GM18858 (cell line): ENCODE measurements at regions not wholly inside any gene's neighbourhood (a gene's known extent, or its start where the extent isn't known, plus 50 kb on each side); places are given as distances from the start of the nearest gene placed in this dataset.

ENCODE experiments used
- ATAC-seq: cut with Tn5 transposase; IDR thresholded peaks from one replicate; pipeline ENCODE4 v1.9.1; 2021; ENCODE audit not compliant: unreplicated experiment

GRCh38 chr11:131295986-131296385 lies 74.4 kb upstream of the NTM start:
- no peak for ATAC-seq

DNA sequence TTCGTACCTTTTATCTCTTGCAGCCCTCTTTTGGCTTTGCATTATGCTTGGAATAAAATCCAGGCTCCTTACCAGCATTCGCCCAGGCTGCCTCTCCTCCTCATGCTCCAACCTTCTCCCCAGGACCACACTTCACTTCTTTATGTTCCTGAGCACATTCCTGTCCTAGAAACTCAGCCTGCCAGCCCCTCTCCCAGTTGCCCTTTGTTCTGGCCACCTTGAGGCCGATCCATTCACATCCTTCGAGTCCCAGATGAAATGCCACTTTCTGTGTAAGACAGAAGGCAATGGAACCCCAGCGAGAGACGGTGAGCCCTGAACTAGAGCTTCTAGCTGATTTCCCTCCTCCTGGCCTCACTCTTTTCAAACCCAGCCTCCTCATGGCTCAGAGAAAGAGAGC lies 73.0 kb upstream of the NTM start:
- ATAC-seq: no peak

DNA sequence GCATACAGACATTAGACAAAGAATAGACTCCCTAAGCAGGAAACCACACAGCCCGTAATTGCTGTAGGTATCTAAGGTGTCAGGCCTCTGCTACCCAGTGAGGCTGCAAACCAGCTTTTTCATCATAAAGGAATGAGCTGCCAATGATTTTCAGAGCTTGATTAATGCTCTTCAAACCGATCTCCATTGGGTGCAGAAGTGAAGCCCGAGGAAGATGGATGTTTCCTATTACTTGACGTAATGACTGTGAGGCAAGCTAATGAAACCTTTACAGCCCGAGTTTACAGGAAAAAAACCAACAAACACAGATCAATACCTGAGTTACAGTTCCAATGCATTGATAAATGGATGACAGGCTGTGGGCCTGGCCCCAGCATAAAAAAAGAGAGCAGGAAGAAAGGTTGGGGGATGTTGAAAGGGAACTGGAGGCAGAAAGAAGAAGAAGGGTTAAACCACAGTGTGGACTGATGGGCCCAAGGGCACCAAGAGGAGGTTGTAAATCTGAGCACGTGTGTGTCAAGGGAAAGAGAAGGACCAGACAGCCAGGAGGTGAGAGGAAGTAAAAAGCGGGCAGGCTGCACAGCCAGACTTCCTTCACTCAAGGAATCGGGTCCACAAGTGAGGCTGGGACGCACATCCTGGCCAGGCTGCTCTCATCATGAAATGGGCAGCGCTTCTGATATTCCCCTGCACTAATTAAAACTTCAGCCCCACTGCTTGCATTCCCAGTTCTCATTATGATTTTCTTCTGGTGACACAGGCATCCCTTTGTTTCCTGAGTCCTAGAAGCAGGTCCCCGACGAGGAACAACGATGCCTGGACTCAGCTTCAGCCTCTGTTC lies 70.6 kb upstream of the NTM start:
- ATAC-seq: no peak

DNA sequence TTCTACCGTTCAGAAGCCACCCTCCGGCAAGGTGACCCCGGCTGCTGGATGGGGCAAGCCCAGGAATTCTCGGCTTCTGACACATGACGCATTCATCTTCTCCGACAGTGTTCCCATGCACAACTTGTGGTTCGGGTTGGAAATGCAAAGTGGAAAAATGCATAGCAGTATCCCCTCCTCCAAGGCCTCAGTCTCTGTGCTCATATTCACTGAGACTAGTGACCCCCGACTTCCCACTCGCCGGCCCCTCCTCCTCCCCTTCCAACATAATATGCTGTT lies 70.0 kb upstream of the NTM start:
- no peak for ATAC-seq

DNA sequence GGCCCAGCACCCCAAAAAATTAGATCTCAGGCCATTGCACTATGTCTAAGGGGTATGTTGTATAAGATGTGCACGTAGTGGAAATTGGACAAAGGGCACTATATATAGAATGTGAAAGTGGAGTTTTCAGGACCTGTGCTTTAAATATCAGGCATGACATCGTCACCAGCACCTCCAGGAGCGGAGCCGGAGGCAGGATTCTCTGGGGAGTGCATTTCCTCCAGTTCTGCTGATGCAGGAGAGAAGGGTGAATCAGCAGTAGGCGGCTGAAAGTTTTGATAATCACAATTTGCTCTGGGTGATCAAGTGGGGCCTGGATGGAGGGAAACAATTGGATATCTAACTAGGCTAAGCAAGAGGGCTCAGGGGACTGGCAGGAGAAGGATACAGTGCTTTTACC lies 69.1 kb upstream of the NTM start:
- ATAC-seq: no peak

GRCh38 chr11:131302836-131303235 lies 67.6 kb upstream of the NTM start:
- ATAC-seq: no peak

- ATAC-seq: no peak
These were observed 66.8 kb upstream of the NTM start for GRCh38 chr11:131303611-131304119.

DNA sequence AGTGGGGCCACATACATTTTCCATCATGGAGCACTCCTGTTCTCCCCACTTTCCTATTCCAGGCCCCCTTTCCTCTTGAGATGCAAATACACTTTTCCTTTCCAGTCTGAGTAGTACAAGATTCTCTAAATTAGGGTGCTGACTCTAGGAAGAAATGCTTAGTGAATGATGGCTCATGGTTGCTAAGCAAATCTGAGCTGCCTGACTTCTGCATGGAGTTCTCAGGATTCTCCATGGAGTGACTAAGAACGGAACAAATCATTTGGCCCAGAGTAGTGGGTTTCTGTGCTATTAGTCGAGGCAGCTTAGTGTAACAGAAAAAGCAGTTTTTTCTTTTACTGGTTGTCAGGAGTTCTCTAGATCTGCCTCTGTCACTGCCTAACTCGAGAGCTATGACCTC lies 65.4 kb upstream of the NTM start:
- no peak for ATAC-seq

DNA sequence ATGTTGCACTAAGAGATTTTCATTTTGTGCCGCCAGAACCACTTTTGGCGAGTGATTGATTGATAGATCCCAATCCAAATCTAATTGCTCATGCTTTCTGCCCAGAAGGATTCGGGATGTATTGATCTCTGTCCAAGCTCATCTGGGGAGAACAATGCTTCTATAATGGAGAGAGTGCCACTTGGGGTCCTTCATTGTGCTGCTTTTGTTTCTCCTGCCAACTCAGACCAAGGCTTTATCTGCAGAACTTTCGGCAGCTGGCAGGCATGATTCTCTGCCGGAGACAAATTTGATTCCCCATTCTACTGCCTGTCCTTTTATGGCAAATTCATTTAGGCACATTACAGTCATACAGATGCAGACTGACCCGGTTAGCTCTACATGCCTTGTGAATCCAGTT lies 62.9 kb upstream of the NTM start:
- ATAC-seq: no peak

DNA sequence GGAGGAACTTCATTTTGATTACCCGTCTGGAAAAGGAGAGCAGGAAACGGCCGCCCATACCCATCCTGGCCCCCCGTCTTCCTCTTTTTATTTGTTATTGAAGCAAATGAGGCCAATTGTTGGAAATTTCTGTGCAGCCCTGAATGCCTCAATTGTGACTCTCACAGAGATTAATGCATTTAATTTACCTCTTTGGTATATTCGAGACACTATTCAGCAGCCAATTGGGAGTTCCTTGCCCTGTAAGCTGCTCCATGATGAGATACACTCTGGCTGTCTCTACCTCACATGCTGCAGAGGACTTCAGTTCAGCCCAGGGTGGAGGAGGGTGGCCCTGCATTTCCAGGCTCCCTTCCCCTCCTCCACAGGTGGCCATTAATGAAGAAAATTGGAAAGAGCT lies 60.6 kb upstream of the NTM start:
- ATAC-seq: no peak

GRCh38 chr11:131311776-131312514 lies 58.5 kb upstream of the NTM start:
- no peak for ATAC-seq
